GM12891 (cell line): ENCODE measurements at regions not wholly inside any gene's neighbourhood (a gene's known extent, or its start where the extent isn't known, plus 50 kb on each side); places are given as distances from the start of the nearest gene placed in this dataset.

ENCODE experiments used
- PAX5 ChIP-seq: IDR thresholded peaks from 2 replicates; pipeline ENCODE4 v1.6.1; 2011; ENCODE audit warnings: low read length, moderate library complexity, mild to moderate bottlenecking; ENCODE audit not compliant: insufficient read depth, severe bottlenecking
- POLR2A ChIP-seq: IDR thresholded peaks from 2 replicates; pipeline ENCODE4 v1.6.1; 2011; ENCODE audit warnings: low read depth, low read length, control low read depth
- POLR2AphosphoS5 ChIP-seq: IDR thresholded peaks from 2 replicates; pipeline ENCODE4 v1.6.1; 2011; ENCODE audit warnings: low read depth, low read length, control low read depth
- TAF1 ChIP-seq: IDR thresholded peaks from 2 replicates; pipeline ENCODE4 v1.6.1; 2011; ENCODE audit warnings: low read depth, low read length, control low read depth

DNA sequence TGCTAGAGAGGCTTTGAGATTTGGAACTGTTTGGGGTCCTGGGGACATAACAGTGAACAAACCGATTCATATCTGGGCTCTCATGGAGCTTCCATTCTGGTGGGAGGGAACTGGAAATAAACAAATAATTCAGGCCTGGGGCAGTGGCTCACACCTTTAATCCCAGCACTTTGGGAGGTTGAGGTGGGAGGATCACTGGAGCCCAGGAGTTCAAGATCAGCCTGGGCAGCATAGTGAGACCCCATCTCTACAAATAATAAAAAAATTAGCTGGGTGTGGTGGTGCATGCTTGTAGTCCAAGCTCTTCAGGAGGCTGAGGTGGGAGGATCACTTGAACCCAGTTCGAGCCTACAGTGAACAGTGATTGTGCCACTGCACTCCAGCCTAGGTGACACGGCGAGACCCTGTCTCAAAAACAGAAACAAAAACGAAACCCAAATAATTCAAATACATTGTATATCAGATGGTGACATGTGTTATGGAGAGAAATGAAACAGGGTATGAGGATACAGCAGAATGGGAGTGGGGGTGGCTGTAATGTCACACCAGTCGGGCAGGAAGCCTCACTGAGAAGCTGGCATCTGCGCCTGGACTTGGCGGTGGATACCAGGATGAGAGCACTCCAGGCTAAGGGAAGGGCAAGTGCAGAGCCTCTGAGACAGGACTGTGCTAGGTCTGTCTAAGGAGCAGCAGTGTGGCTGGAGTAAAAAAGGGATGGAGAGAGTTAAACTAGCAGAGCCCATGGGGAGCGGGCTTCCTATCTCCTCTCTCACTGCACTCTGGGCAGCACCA is 131.1 kb upstream of the ZNF536 start:
- TF ChIP-seq POLR2A (no peak), TAF1 (no peak), POLR2AphosphoS5 (no peak), PAX5 (no peak)
